Inferior parietal cortex (tissue), 1 donor: ENCODE measurements at regions not wholly inside any gene's neighbourhood (a gene's known extent, or its start where the extent isn't known, plus 50 kb on each side); places are given as distances from the start of the nearest gene placed in this dataset.
"Not testable (repeated sequence)": the region's sequence is repeated elsewhere in the genome, so short reads cannot be mapped to it uniquely, and the experiment has no call there.

Source experiments
- DNase-seq: peaks from one replicate; pipeline ENCODE4 v3.0.0-alpha.2; 2016; ENCODE audit errors: extremely low spot score

DNA sequence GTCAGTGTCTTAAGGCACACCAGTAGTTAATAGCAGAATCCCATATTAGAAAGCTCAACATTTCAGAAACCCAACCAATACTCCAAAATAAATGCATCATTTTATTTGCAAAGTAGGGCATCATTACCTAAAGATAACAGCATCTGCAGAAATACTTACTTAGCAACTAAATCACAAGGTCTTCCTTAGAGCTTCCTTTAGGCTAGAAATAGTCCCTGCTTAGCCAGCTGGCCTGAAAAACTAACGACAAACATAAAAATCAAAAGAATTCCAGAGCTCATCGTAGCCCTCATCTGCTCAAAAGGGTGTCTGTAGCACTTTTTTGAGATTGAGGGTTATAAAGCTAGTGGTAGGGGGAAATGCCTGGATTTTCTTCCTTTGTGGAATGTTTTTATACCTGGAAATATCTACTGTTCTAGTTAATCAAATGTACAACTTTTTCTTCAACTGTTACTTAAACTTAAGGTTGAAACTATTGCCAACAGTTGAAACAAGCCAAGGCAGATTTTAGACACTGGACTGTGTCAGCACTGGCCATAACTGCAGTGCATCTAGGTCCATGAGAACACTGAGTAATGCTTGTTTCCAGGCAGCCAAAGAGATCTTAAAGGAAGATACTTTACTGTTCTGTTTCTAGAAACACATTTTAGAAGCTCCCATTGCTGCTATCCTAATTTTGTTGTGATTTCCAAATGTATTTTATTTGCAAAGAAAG lies 129.4 kb upstream of the RASA1 start:
- DNase-seq, result peak; percentile 49

DNA sequence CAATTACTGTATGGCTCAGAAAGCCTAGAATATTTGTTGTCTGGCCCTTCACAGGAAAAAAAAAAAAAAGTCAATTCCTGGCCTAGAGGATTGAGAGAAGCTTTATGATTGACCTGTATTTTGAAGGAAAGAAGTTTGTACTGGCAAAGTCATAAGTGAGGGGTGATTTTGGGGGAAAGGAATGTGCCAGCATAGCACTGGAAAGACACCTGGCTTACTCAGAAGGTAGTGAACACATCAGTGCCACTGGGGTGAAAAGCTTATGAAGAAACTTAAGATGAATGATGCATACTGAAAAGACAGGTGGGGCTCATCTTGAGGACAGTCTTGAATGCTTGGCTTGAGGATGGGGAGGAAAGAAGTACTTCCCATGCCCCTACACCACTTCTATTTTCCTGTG lies 127.9 kb upstream of the RASA1 start:
- no peak for DNase-seq

DNA sequence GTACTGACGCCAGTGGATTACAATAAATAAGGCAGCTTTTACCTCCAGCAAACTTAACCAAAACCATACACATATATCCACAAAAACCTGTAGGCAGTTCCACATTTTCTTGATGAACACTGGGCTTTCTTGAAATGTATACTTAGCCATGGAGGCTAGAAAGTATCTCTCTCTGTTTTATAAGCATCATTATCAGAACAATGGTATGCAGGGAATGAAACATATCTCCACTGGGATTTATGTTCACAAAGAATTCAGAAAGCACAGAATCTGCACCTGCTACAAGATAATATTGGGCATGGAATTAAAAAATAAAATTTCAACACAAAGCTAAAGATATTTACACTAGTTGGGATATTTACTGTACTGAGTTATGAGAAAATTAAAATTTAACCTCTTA lies 126.1 kb upstream of the RASA1 start:
- DNase-seq, result no peak

DNA sequence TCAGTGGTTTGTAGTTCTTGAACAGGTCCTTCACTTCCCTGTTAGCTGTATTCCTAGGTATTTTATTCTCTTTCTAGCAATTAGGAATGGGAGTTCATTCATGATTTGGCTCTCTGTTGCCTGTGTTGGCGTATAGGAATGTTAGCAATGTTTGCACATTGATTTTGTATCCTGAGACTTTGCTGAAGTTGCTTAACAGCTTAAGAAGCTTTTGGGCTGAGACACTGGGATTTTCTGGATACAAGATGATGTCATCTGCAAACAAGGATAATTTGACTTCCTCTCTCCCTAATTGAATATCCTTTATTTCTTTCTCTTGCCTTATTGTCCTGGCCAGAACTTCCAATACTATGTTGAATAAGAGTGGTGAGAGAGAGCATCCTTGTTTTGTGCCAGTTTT lies 121.8 kb upstream of the RASA1 start:
- DNase-seq, result not testable (repeated sequence)

DNA sequence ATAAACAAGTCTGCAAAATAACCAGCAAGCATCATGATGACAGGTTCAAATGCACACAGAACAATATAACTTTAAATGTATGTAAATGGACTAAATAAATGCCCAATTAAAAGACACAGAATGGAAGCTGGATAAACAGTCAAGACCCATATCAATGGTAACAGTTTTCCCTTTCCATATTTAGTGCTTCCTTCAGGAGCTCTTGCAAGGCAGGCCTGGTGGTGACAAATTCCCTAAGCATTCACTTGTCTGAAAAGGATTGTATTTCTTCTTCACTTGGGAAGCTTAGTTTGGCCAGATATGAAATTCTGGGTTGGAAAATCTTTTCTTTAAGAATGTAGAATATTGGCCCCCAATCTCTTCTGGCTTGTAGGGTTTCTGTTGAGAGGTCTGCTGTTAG lies 120.2 kb upstream of the RASA1 start:
- no peak for DNase-seq

DNA sequence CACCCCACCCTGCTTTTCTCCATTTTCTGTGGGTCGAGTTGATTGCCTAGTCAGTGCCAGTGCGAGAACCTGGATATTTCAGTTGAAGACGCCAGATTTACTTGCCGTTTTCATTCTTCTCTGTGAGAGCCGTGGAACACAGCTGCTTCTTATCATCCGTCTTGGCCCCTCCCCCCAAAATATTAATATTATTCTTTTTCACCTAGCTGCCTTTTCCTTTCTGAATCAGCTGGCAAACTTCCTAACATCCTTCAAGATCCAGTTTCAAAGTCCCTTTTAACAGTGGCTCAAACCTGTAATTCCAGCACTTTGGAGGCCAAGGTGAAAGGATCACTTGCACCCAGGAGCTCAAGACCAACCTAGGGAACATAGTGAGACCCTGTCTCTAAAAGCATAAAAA lies 117.1 kb upstream of the RASA1 start:
- DNase-seq, result no peak

DNA sequence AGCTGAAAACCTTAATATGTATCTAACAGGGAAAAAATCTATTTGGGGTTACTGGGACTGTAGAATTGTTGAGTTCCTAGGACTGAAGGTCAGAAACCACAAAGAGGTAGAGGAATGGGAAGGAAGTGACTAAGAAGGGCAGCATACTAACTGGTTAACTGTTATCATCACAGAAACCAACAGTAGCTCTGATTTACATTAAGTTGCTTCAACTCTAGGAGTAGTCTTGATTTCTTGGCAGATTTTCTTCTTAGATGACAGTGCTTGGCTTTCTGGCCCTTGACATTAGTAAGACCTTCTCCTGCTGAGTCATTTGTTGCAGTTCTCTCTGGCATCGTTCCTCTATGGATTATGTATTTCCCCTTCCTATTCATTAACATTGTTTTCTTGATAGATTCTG lies 116.1 kb upstream of the RASA1 start:
- no peak for DNase-seq

DNA sequence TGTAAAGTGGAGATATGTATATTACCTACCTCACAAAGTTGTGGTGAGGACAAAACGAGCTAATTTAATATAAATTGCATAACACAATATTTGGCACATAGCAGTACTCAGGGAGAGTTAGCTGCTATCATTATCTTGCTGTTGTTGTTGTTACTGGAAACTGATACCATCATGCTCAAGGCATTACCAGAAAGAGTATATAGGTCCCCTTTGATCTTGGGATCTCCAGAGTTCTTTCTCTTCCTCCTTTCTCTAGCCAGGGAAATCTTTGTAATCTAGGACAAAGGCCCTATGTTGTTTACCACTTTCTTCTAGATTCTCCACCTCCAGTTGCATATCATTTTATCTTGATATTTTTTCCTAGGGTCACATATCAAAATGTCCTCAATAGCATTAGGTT lies 114.8 kb upstream of the RASA1 start:
- no peak for DNase-seq

DNA sequence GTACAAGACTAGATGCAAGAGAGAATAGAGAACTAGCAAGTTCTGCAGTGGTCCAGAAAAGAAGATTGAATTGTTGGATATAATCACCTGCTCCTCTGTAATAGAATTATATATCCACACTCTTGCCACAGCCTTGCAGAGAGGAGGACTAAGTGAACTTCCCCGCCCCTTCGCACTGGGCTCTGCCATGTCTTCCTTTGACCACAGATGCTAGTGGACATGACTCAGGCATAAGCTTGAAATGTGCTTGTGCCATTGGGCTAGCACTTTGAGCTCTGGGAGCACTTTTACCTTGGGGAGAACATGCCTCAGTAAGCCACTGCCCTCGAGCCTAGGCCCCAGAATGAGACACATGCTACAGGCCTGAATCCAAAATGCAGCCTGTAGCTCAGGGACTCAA lies 113.5 kb upstream of the RASA1 start:
- DNase-seq, result no peak

DNA sequence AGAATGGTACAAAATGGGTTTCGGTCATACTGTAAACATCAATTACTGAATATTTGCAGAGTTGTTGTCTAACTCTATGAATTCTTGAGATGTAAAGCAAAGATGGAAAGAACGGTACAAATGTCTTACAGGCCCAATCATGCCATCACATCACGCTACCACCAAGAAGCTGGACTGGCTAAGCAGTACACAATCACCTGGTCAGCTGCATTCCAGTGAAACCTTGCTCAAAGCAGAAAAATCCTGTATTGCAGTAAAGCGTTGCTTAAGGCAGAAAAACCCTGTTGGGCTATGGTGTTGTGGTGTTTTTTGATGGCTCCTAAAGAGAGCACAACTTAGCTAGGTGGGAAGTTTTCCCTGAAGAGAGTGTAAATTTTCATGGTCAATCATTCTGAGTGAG lies 112.6 kb upstream of the RASA1 start:
- DNase-seq, result no peak

DNA sequence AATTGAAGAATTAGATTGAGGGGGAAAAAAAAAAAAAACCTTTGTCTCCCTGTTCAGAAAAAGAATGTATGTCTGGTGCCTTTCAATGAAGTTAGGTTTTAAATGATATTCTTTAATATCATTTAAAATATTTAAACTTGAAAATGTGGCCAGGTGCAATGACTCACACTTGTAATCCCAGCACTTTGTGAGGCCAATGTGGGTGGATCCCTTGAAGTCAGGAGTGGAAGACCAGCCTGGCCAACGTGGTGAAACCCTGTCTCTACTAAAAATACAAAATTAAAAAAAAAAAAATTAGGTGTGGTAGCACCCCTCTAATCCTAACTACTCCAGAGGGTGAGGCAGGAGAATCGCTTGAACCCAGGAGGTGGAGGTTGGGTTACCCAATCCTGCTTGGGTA lies 111.1 kb upstream of the RASA1 start:
- no peak for DNase-seq

DNA sequence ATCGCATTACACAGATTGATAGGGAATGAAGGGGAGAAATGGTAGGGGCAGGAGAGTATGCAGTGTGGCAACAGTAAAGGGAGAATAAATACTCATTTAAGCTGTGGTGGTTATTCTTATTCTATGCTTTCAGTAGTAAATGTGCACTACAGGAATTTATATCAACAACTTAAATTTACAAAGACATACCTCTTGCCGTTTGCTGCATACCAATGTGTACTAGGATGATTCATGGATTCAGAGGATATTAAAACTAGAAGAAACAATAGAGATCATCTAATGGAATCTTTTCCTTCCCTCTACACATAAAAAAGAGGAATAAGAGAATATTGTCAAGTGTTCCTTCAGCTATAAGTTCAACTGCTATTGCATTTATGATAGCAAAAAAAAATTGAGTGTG lies 103.3 kb upstream of the RASA1 start:
- DNase-seq, result no peak

DNA sequence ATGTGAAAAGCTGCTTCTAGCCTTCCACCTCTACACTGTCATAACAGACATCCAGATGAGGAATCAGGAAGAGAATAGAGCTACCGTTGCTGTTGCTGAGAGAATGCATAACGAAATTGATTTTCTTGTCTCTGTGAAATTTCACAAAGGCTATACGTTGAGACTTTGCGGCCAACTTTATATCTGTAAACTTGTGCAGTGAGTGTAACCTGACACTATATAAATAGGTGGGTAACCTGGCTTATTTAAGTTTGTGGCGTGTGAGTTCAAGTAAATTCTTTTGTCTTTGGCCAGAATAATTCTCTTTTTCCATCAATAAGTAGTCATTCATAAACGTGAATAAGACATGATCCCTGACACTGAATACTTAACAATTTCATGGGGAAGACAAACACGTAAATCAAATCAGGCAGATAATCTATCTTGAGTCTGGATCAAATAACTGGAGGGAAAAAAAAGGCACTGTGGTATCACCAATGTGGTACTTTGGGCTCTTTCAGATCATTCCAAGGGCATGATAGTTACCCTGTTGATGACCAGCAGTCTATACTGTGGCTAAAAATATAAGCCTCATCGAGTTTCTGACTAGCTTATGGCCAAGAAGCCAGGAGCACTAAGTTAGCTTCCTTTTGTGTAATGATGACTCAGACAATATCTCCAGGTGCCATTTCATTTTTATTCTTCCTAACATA lies 98.2 kb upstream of the RASA1 start:
- no peak for DNase-seq

DNA sequence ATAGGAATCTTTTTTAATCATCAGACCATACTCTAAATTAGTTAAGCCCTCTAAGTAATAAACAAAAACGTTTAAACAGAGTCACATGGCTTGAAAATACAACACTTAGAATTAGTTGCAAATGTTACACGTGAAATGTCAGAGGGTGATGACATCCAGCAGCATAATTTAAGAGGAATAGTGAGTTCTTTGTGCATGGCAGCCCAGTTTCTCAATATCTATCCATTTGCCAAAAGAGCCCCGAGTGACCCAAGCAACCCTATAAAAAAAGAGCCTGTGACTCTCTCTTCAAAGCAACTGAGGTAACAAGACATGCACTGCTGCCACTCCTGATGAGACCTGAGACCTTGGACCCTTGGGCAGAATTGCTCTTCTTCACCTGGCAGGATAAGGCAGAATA lies 96.9 kb upstream of the RASA1 start:
- DNase-seq, result no peak

DNA sequence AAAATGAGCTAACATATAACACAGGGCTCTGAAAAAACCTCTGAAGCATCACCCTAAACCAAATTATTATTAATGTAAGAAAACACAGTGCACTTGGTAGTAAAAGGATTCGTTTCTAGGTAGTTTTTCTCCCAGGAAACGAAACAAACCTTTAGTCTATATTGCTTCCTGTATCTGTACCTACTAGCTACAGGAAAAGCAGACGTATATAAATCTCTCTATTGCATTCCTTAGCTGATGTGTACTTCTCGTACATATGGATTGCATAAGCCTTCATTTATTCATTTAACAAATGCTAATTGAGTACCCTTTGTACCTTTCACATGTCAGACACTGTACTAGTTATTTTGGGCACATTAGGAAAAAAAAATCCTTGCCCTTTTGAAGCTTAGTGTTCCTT lies 85.0 kb upstream of the RASA1 start:
- no peak for DNase-seq

DNA sequence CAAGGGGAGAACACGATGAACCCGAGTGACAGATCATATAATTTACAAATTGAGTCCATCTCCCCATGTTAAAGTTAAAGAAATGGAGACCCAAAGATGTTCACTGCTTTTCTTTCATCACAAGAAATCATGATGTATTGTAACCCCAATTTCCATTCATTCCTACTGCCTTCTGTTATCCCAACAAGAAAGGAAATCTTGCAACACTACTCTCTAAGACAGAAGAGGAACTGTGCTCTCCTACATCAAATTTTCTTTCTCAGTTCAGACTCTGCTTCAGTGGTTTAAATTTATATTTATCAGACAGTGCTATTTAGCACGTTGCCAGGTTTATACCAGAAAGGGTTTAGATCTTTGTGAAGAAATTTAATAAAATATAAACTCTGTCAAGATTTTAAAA lies 83.8 kb upstream of the RASA1 start:
- no peak for DNase-seq

DNA sequence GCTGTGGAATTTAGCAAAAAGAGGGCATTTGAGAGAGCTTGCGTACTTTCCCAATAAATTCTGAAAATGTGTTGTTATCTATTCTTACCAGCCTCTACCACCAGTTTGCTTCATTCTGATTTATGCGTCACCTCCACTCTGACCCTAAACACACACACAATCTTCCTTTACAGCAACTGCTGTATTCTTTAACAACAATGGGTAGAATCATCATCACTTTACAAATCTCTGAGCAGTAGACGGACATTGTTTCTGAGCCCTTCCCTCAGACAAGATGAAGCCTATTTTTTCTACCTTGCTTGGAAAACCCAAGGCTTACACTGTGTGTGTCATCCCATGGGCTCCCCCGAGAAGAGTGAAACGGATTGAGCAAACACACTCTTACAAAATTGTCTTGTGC lies 83.1 kb upstream of the RASA1 start:
- no peak for DNase-seq

DNA sequence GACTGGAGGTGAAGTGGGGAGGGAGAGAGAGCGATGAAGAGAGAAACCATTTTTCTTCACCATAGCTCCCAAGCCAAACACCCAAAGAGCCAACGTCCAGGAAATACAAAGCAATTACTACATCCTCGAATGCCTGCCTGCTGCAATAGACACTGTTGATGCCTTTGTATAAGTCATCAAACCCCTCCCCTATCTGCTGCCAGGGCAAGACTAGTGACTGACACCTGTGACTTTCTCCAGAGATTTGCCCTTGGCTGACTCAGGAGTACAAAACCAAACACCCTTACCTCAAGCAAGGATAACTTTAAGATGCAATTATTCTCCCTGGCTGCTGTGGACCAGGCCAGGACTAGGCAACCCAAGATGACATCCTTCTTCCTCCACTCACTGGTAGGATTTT lies 81.8 kb upstream of the RASA1 start:
- DNase-seq, result no peak

DNA sequence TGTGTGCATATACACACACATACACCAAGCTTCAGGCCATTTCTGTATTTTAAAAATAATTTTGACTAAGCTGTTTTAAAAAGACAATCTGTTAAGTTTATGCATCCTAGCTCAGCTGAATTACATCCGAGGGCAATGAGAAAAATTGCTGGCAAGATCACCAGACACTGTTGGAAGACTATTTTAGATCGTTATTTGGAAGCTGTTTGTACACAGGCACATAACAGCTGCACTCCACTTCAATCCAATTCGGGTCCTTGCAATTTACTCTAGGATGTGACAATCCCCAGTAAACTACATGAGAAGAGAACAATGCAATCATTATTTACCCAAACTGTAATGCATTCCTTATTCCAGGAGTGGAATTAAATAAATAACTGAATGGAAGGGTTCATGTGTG lies 79.3 kb upstream of the RASA1 start:
- no peak for DNase-seq

DNA sequence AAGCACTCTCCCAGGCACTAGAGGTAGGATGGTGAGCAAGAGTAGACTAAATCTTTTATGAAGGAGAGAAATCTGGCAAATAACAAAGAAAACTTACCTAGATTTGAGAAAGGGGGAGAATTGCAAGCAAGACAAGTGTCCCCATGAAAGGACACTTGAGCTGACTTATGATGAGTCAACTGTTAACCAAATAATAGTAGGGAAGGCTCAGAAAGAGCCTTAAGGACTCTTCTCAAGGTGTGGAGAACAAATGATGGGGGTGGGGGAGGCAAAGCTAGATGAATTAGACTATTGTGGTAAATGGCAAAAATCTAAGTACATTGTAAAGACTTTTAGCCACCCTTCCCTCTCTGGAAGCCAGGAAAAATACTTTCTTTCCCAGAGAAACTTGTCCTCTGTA lies 77.6 kb upstream of the RASA1 start:
- no peak for DNase-seq

DNA sequence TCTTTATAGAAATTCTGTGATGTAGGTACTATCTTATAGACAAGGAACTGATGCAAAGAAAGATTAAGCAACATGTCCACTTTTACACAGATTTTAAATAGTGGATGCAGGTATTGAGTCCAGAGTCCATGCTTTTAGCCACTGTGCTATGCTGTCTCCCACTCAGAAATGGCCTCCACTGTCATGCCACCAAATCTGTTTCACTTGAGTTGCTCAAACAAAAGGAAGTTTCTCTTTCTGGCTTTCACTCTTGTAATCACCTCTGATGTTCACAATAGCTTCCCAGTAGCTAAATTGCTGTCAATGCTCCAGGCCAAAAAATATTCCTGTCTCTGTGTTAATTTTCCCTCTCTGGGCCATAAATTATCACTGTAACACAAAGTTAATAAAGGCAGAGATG lies 77.0 kb upstream of the RASA1 start:
- no peak for DNase-seq

DNA sequence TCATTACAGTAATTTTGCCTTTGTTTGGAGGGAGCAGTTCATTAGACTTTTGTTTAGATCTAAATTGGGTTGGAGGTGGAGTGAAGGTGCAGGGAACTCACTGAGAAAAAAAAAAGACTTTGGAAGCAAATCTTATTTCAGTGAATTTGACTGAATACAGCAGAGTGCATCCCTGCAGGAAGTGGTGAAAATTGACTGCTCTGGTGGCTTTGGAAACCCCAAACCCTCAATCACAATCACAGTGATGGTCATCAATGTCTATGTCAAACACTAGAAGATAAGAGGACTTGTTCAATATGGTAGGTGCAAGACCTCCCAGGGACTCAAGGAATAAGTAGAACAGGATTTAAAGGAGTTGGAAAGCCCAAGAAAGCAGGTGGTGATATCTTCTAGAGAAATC lies 76.0 kb upstream of the RASA1 start:
- DNase-seq, result no peak

DNA sequence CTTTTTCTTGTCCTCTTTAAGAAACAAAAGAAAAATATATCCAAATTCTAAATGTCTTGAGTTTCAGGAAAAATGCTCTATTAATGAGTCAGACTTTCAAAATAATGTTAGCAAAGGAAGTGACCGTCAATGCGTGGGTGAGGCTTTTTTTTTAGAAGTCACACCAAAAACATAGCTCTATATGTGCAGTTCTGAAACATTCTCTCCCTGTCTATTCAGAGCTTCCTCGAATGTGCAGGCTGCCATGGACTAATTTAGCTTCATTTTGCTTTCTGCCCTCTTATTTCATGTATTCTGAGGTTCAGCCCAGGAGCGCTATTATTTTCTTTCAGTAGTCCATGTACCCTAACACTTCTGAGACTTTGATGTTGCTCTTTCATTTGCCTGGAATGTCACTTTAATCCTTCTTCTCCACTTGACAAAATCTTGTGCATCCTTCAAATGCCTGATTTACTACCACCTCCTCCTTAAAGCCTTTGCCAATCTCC lies 72.5 kb upstream of the RASA1 start:
- peak; percentile 44 for DNase-seq

DNA sequence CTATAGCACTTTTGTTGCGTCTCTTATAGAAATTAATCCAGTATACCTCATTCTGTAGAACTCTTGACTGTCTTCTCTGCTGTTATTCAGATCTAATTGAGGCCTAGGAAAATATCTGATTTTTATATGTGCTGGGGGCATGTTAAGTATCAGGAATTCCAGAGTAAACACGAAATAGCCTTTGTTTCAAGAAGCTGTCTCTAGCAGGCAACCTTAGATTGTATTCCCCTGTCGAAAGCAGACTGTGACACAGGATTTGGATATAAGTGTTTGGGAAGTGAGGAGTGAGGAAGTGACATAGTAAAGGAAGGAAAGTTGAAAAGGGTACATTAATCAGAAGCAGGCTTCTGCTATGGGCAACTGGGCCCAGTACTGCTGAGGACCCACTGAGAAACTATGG lies 72.1 kb upstream of the RASA1 start:
- DNase-seq, result no peak
